DND-41 (cell line): ENCODE measurements at regions not wholly inside any gene's neighbourhood (a gene's known extent, or its start where the extent isn't known, plus 50 kb on each side); places are given as distances from the start of the nearest gene placed in this dataset.

Experiments
- ATAC-seq: fragments of 200-7000 bp; cut with Tn5 transposase; 3 replicates; pipeline ENCODE4 v1.9.1; 2021; ENCODE audit warnings: low read depth; ENCODE audit not compliant: insufficient read depth
- DNase-seq: peaks from one replicate; pipeline ENCODE4 v3.0.0-alpha.2; 2020
- H2AFZ ChIP-seq: 2 replicates; pipeline ENCODE4 v1.6.0; 2012; ENCODE audit warnings: low read depth, low read length
- H3K27ac ChIP-seq: 2 replicates; pipeline ENCODE4 v1.5.1; 2012; ENCODE audit warnings: low read length, inconsistent platforms
- H3K27me3 ChIP-seq: fragments of 200-600 bp; sonication (generic); 2 replicates; pipeline ENCODE4 v1.6.0; 2012; ENCODE audit warnings: low read length, mild to moderate bottlenecking, inconsistent platforms; ENCODE audit not compliant: insufficient read depth, poor library complexity
- H3K36me3 ChIP-seq: 2 replicates; pipeline ENCODE4 v1.5.1; 2012; ENCODE audit warnings: low read length, inconsistent platforms; ENCODE audit not compliant: insufficient read depth
- H3K4me1 ChIP-seq: 2 replicates; pipeline ENCODE4 v1.5.1; 2012; ENCODE audit warnings: mild to moderate bottlenecking, low read length; ENCODE audit not compliant: insufficient read depth
- H3K4me2 ChIP-seq: 2 replicates; pipeline ENCODE4 v1.6.0; 2012; ENCODE audit warnings: mild to moderate bottlenecking, moderate library complexity, low read length, inconsistent platforms; ENCODE audit not compliant: insufficient read depth
- H3K4me3 ChIP-seq, 2 experiments: fragments of 200-600 bp in 1 of 2; shearing (Covaris generic) in 1 of 2; 2 replicates each; pipeline ENCODE4 v1.5.1; 2012 to 2016; ENCODE audit warnings: inconsistent platforms in 2 of 2, low read length in 2 of 2, mild to moderate bottlenecking in 2 of 2, low read depth in 1 of 2, moderate library complexity in 1 of 2
- H3K79me2 ChIP-seq: 2 replicates; pipeline ENCODE4 v1.6.0; 2012; ENCODE audit warnings: low read length, inconsistent platforms; ENCODE audit not compliant: insufficient read depth
- H3K9ac ChIP-seq: 2 replicates; pipeline ENCODE4 v1.6.0; 2012; ENCODE audit warnings: low read depth, mild to moderate bottlenecking, inconsistent platforms, low read length, moderate library complexity
- H3K9me3 ChIP-seq: 2 replicates; pipeline ENCODE4 v1.5.1; 2012; ENCODE audit warnings: low read length, moderate library complexity, mild to moderate bottlenecking, inconsistent platforms; ENCODE audit not compliant: insufficient read depth, severe bottlenecking
- H4K20me1 ChIP-seq: 2 replicates; pipeline ENCODE4 v1.6.0; 2012; ENCODE audit warnings: low read length; ENCODE audit not compliant: insufficient read depth
- CTCF ChIP-seq: IDR thresholded peaks from 2 replicates; pipeline ENCODE4 v1.5.1; 2012; ENCODE audit warnings: borderline replicate concordance, low read length, moderate library complexity, mild to moderate bottlenecking; ENCODE audit not compliant: poor library complexity, severe bottlenecking; ENCODE audit errors: extremely low read depth
- EZH2 ChIP-seq: IDR thresholded peaks from 3 replicates; pipeline ENCODE4 v1.6.1; 2012; ENCODE audit warnings: borderline replicate concordance, low read depth, mild to moderate bottlenecking, moderate library complexity, low read length, inconsistent platforms; ENCODE audit not compliant: severe bottlenecking

GRCh38 chr15:27702581-27702980 is 396.5 kb downstream of the OCA2 start:
- Histone ChIP-seq H3K4me2 (no peak overlapping the region), H3K27me3 (no peaks in the 10 kb centered on the region), H3K9me3 (no peaks in the 10 kb centered on the region), H4K20me1 (no peaks in the 10 kb centered on the region), H3K9ac (no peak overlapping the region), H3K4me3 (no peak overlapping the region), H3K27ac (no peak overlapping the region), H3K36me3 (no peaks in the 10 kb centered on the region), H3K4me1 (no peaks in the 10 kb centered on the region), H2AFZ (no peak overlapping the region), H3K79me2 (no peaks in the 10 kb centered on the region)
- TF ChIP-seq CTCF = no peak
- TF ChIP-seq EZH2 = no peak
- ATAC-seq = no peak
- no peak for DNase-seq

GRCh38 chr15:27701956-27702355 is 397.2 kb downstream of the OCA2 start:
- Histone ChIP-seq H3K79me2 (no peaks in the 10 kb centered on the region), H3K27ac (no peak overlapping the region), H3K27me3 (no peaks in the 10 kb centered on the region), H3K4me3 (no peak overlapping the region), H3K9me3 (no peaks in the 10 kb centered on the region), H2AFZ (no peak overlapping the region), H3K9ac (no peak overlapping the region), H4K20me1 (no peaks in the 10 kb centered on the region), H3K4me2 (no peak overlapping the region), H3K4me1 (no peaks in the 10 kb centered on the region), H3K36me3 (no peaks in the 10 kb centered on the region)
- ATAC-seq (no peak), DNase-seq (no peak)
- no peak for TF ChIP-seq EZH2
- no peak for TF ChIP-seq CTCF

- Histone ChIP-seq H3K4me1 (no peaks in the 10 kb centered on the region), H2AFZ (no peak overlapping the region), H3K27ac (no peak overlapping the region), H3K27me3 (no peaks in the 10 kb centered on the region), H3K4me3 (no peak overlapping the region), H3K36me3 (no peaks in the 10 kb centered on the region), H3K79me2 (no peaks in the 10 kb centered on the region), H3K9me3 (no peaks in the 10 kb centered on the region), H3K9ac (no peak overlapping the region), H4K20me1 (no peaks in the 10 kb centered on the region), H3K4me2 (no peak overlapping the region)
- DNase-seq = no peak
- ATAC-seq = no peak
- TF ChIP-seq CTCF (no peak), EZH2 (no peak)
Measured at GRCh38 chr15:27701014-27701413, 398.1 kb downstream of the OCA2 start.

- H3K36me3 ChIP-seq = no peaks in the 10 kb centered on the region
- H3K4me2 ChIP-seq = no peak overlapping the region
- no peaks in the 10 kb centered on the region for H3K79me2 ChIP-seq
- no peaks in the 10 kb centered on the region for H3K4me1 ChIP-seq
- H3K27me3 ChIP-seq = no peaks in the 10 kb centered on the region
- DNase-seq (no peak), ATAC-seq (no peak)
- no peak overlapping the region for H3K27ac ChIP-seq
- TF ChIP-seq EZH2 (no peak), CTCF (no peak)
- H2AFZ ChIP-seq = no peak overlapping the region
- no peaks in the 10 kb centered on the region for H3K9me3 ChIP-seq
- H3K9ac ChIP-seq = no peak overlapping the region
- no peaks in the 10 kb centered on the region for H4K20me1 ChIP-seq
- no peak overlapping the region for H3K4me3 ChIP-seq
Measured at GRCh38 chr15:27699699-27700098, 399.4 kb downstream of the OCA2 start.
